SK-N-SH treated with all-trans-retinoic acid at 6 μM for 48 hours (cell line): ENCODE measurements at regions not wholly inside any gene's neighbourhood (a gene's known extent, or its start where the extent isn't known, plus 50 kb on each side); places are given as distances from the start of the nearest gene placed in this dataset.

Experiments
- ISL1 ChIP-seq: fragments of 250-450 bp; sonication (Bioruptor Pico); IDR thresholded peaks from 2 replicates; pipeline ENCODE4 v2.1.2; 2022; ENCODE audit warnings: mild to moderate bottlenecking, moderate library complexity
- ZNF565 ChIP-seq: fragments of 450-650 bp; formaldehyde crosslinking; conservative IDR thresholded peaks from 2 replicates; pipeline ENCODE4 v1.5.0; 2020; ENCODE audit warnings: low read depth, mild to moderate bottlenecking, moderate library complexity
- ZNF70 ChIP-seq: fragments of 450-650 bp; formaldehyde crosslinking; IDR thresholded peaks from 2 replicates; pipeline ENCODE4 v1.5.0; 2020; ENCODE audit warnings: mild to moderate bottlenecking, moderate library complexity

DNA sequence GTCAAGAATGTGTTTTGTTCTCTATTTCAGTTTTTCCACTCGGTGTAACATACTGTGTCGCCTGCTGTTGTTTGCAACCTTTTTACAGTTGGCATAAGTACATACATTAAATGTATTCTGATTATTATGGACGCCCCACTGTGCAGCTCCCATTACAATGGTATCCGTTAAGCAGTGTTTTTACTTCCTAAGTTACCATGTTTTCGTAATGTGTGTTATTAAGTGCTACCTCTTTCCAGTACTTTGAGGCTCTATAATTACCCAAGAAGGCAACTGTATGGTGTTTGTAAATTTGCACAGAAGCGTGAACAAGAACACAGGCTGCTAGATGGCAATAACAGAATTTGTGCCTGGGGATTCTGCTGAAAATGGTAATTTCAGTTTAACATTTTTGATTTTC, 568.0 kb upstream of the MARCKS start:
- TF ChIP-seq ISL1 (CRISPR knock-in tag) (no peak), ZNF565 (no peak), ZNF70 (CRISPR knock-in tag) (no peak)
